Karpas-422 (cell line): ENCODE measurements at regions not wholly inside any gene's neighbourhood (a gene's known extent, or its start where the extent isn't known, plus 50 kb on each side); places are given as distances from the start of the nearest gene placed in this dataset.

Experiments
- DNase-seq: peaks from one replicate; pipeline ENCODE4 v3.0.0-alpha.2; 2015
- H2AFZ ChIP-seq: fragments of 200-600 bp; sonication (generic); 2 replicates; pipeline ENCODE4 v1.6.1; 2014; ENCODE audit warnings: antibody characterized with exemption, low read length, mixed read lengths
- H3K27ac ChIP-seq: fragments of 200-600 bp; sonication (generic); 2 replicates; pipeline ENCODE4 v1.5.1; 2014; ENCODE audit warnings: mild to moderate bottlenecking, low read length, moderate library complexity
- H3K27me3 ChIP-seq: fragments of 200-600 bp; sonication (generic); 2 replicates; pipeline ENCODE4 v1.6.1; 2014; ENCODE audit warnings: low read length, mixed read lengths
- H3K36me3 ChIP-seq: fragments of 200-600 bp; sonication (generic); 2 replicates; pipeline ENCODE4 v1.6.1; 2014; ENCODE audit warnings: low read length, mixed read lengths; ENCODE audit not compliant: insufficient read depth
- H3K4me1 ChIP-seq: fragments of 200-600 bp; sonication (generic); 2 replicates; pipeline ENCODE4 v1.6.1; 2014; ENCODE audit warnings: mild to moderate bottlenecking, low read length, mixed read lengths
- H3K4me2 ChIP-seq: fragments of 200-600 bp; sonication (generic); 2 replicates; pipeline ENCODE4 v1.6.1; 2014; ENCODE audit warnings: low read length, low read depth, mild to moderate bottlenecking; ENCODE audit not compliant: poor library complexity, severe bottlenecking
- H3K4me3 ChIP-seq: fragments of 200-600 bp; sonication (generic); 2 replicates; pipeline ENCODE4 v1.5.1; 2014; ENCODE audit warnings: mild to moderate bottlenecking, antibody characterized with exemption, low read length, mixed read lengths
- H3K79me2 ChIP-seq: fragments of 200-600 bp; sonication (generic); 2 replicates; pipeline ENCODE4 v1.6.1; 2014; ENCODE audit warnings: mild to moderate bottlenecking, low read length, mixed read lengths
- H3K9ac ChIP-seq: fragments of 200-600 bp; sonication (generic); 2 replicates; pipeline ENCODE4 v1.6.0; 2014; ENCODE audit warnings: low read length
- H3K9me2 ChIP-seq: fragments of 200-600 bp; sonication (generic), shearing (Covaris generic); replicated peaks from 2 replicates; pipeline ENCODE4 v1.6.0; 2014; ENCODE audit warnings: mild to moderate bottlenecking, low read length, moderate library complexity; ENCODE audit not compliant: insufficient read depth
- H3K9me3 ChIP-seq: fragments of 300-700, 200-600 bp; sonication (generic); 2 replicates; pipeline ENCODE4 v1.6.1; 2014; ENCODE audit warnings: low read length, mixed read lengths
- H4K20me1 ChIP-seq: fragments of 200-600 bp; sonication (generic); 2 replicates; pipeline ENCODE4 v1.6.1; 2014; ENCODE audit warnings: mild to moderate bottlenecking, antibody characterized with exemption, low read length, low read depth; ENCODE audit not compliant: insufficient read depth

- Histone ChIP-seq H3K79me2 (no peaks in the 10 kb centered on the region), H3K9ac (no peak overlapping the region), H3K36me3 (no peaks in the 10 kb centered on the region), H3K27me3 (no peaks in the 10 kb centered on the region), H4K20me1 (no peaks in the 10 kb centered on the region), H3K9me2 (no peaks in the 10 kb centered on the region), H3K27ac (no peak overlapping the region), H3K4me3 (no peak overlapping the region), H2AFZ (no peak overlapping the region), H3K4me1 (no peaks in the 10 kb centered on the region), H3K4me2 (no peak overlapping the region), H3K9me3 (no peaks in the 10 kb centered on the region)
- no peak for DNase-seq
These were observed 212.7 kb downstream of the ESM1 start for GRCh38 chr5:54772684-54773083.

GRCh38 chr5:54772231-54772630 lies 213.2 kb downstream of the ESM1 start:
- no peaks in the 10 kb centered on the region for H3K36me3 ChIP-seq
- no peak overlapping the region for H3K9ac ChIP-seq
- no peaks in the 10 kb centered on the region for H4K20me1 ChIP-seq
- no peak overlapping the region for H3K4me3 ChIP-seq
- no peak overlapping the region for H3K27ac ChIP-seq
- no peaks in the 10 kb centered on the region for H3K4me1 ChIP-seq
- no peaks in the 10 kb centered on the region for H3K79me2 ChIP-seq
- DNase-seq, result no peak
- no peaks in the 10 kb centered on the region for H3K9me3 ChIP-seq
- no peaks in the 10 kb centered on the region for H3K9me2 ChIP-seq
- no peak overlapping the region for H3K4me2 ChIP-seq
- no peaks in the 10 kb centered on the region for H3K27me3 ChIP-seq
- H2AFZ ChIP-seq, result no peak overlapping the region

GRCh38 chr5:54769746-54770145 lies 215.6 kb downstream of the ESM1 start:
- H3K36me3 ChIP-seq, result no peaks in the 10 kb centered on the region
- no peaks in the 10 kb centered on the region for H3K79me2 ChIP-seq
- DNase-seq, result no peak
- H3K27me3 ChIP-seq, result no peaks in the 10 kb centered on the region
- H3K9me2 ChIP-seq, result no peaks in the 10 kb centered on the region
- H3K27ac ChIP-seq, result no peak overlapping the region
- no peak overlapping the region for H3K4me2 ChIP-seq
- no peak overlapping the region for H3K9ac ChIP-seq
- H2AFZ ChIP-seq, result no peak overlapping the region
- no peaks in the 10 kb centered on the region for H3K9me3 ChIP-seq
- no peaks in the 10 kb centered on the region for H3K4me1 ChIP-seq
- H4K20me1 ChIP-seq, result no peaks in the 10 kb centered on the region
- no peak overlapping the region for H3K4me3 ChIP-seq

- H3K27me3 ChIP-seq, result no peaks in the 10 kb centered on the region
- no peak overlapping the region for H3K4me3 ChIP-seq
- H3K79me2 ChIP-seq, result no peaks in the 10 kb centered on the region
- no peaks in the 10 kb centered on the region for H3K36me3 ChIP-seq
- no peak overlapping the region for H3K9ac ChIP-seq
- H3K4me1 ChIP-seq, result no peaks in the 10 kb centered on the region
- H3K4me2 ChIP-seq, result no peak overlapping the region
- no peak for DNase-seq
- no peaks in the 10 kb centered on the region for H3K9me3 ChIP-seq
- no peaks in the 10 kb centered on the region for H3K9me2 ChIP-seq
- H4K20me1 ChIP-seq, result no peaks in the 10 kb centered on the region
- H3K27ac ChIP-seq, result no peak overlapping the region
- no peak overlapping the region for H2AFZ ChIP-seq
These were observed 216.3 kb downstream of the ESM1 start for GRCh38 chr5:54769072-54769471.

GRCh38 chr5:54766748-54767147 lies 218.6 kb downstream of the ESM1 start:
- H3K4me1 ChIP-seq, result no peaks in the 10 kb centered on the region
- peak; percentile 44 for DNase-seq
- H3K4me2 ChIP-seq, result no peak overlapping the region
- H3K36me3 ChIP-seq, result no peaks in the 10 kb centered on the region
- no peaks in the 10 kb centered on the region for H3K9me2 ChIP-seq
- no peak overlapping the region for H2AFZ ChIP-seq
- H3K9ac ChIP-seq, result no peak overlapping the region
- H3K79me2 ChIP-seq, result no peaks in the 10 kb centered on the region
- no peaks in the 10 kb centered on the region for H3K9me3 ChIP-seq
- H4K20me1 ChIP-seq, result no peaks in the 10 kb centered on the region
- no peak overlapping the region for H3K4me3 ChIP-seq
- no peak overlapping the region for H3K27ac ChIP-seq
- H3K27me3 ChIP-seq, result no peaks in the 10 kb centered on the region

- no peaks in the 10 kb centered on the region for H4K20me1 ChIP-seq
- H3K9me2 ChIP-seq, result no peaks in the 10 kb centered on the region
- H3K4me2 ChIP-seq, result no peak overlapping the region
- no peaks in the 10 kb centered on the region for H3K27me3 ChIP-seq
- no peak for DNase-seq
- H3K9ac ChIP-seq, result no peak overlapping the region
- H3K36me3 ChIP-seq, result no peaks in the 10 kb centered on the region
- no peaks in the 10 kb centered on the region for H3K79me2 ChIP-seq
- H3K9me3 ChIP-seq, result no peaks in the 10 kb centered on the region
- H3K4me3 ChIP-seq, result no peak overlapping the region
- H3K27ac ChIP-seq, result no peak overlapping the region
- H3K4me1 ChIP-seq, result no peaks in the 10 kb centered on the region
- no peak overlapping the region for H2AFZ ChIP-seq
These were observed 220.0 kb downstream of the ESM1 start for GRCh38 chr5:54765165-54766028.

- no peak overlapping the region for H2AFZ ChIP-seq
- no peak for DNase-seq
- H3K9me3 ChIP-seq, result no peaks in the 10 kb centered on the region
- no peaks in the 10 kb centered on the region for H4K20me1 ChIP-seq
- H3K4me2 ChIP-seq, result no peak overlapping the region
- no peaks in the 10 kb centered on the region for H3K27me3 ChIP-seq
- H3K4me1 ChIP-seq, result no peaks in the 10 kb centered on the region
- no peak overlapping the region for H3K9ac ChIP-seq
- no peaks in the 10 kb centered on the region for H3K9me2 ChIP-seq
- H3K79me2 ChIP-seq, result no peaks in the 10 kb centered on the region
- H3K36me3 ChIP-seq, result no peaks in the 10 kb centered on the region
- H3K4me3 ChIP-seq, result no peak overlapping the region
- no peak overlapping the region for H3K27ac ChIP-seq
These were observed 221.0 kb downstream of the ESM1 start for GRCh38 chr5:54764102-54765090.

GRCh38 chr5:54761213-54761701 lies 224.1 kb downstream of the ESM1 start:
- H2AFZ ChIP-seq, result no peak overlapping the region
- H3K9ac ChIP-seq, result no peak overlapping the region
- no peaks in the 10 kb centered on the region for H3K27me3 ChIP-seq
- no peaks in the 10 kb centered on the region for H3K36me3 ChIP-seq
- no peak for DNase-seq
- no peaks in the 10 kb centered on the region for H3K79me2 ChIP-seq
- no peak overlapping the region for H3K27ac ChIP-seq
- H3K9me2 ChIP-seq, result no peaks in the 10 kb centered on the region
- no peaks in the 10 kb centered on the region for H3K9me3 ChIP-seq
- H4K20me1 ChIP-seq, result no peaks in the 10 kb centered on the region
- no peak overlapping the region for H3K4me2 ChIP-seq
- no peaks in the 10 kb centered on the region for H3K4me1 ChIP-seq
- H3K4me3 ChIP-seq, result no peak overlapping the region
